Hepatocyte (in vitro differentiated cells): ENCODE measurements at regions not wholly inside any gene's neighbourhood (a gene's known extent, or its start where the extent isn't known, plus 50 kb on each side); places are given as distances from the start of the nearest gene placed in this dataset.
"Not testable (repeated sequence)": the region's sequence is repeated elsewhere in the genome, so short reads cannot be mapped to it uniquely, and the experiment has no call there.

Experiments used
- DNase-seq: peaks from one replicate; pipeline ENCODE4 v3.0.0-alpha.2; 2016; ENCODE audit warnings: low spot score
- H2AFZ ChIP-seq: fragments of 200-600 bp; sonication (generic); 2 replicates; pipeline ENCODE4 v1.6.0; 2016; ENCODE audit warnings: antibody characterized with exemption, mild to moderate bottlenecking
- H3K27ac ChIP-seq: fragments of 200-600 bp; sonication (generic); 2 replicates; pipeline ENCODE4 v1.5.1; 2016; ENCODE audit warnings: mild to moderate bottlenecking
- H3K27me3 ChIP-seq: fragments of 200-600 bp; sonication (generic); 2 replicates; pipeline ENCODE4 v1.6.1; 2016
- H3K36me3 ChIP-seq: fragments of 200-600 bp; sonication (generic); replicated peaks from 2 replicates; pipeline ENCODE4 v1.5.1; 2016; ENCODE audit warnings: low read depth; ENCODE audit not compliant: insufficient read depth
- H3K4me1 ChIP-seq: fragments of 200-600 bp; sonication (generic); 2 replicates; pipeline ENCODE4 v1.5.1; 2016; ENCODE audit warnings: mild to moderate bottlenecking, moderate library complexity; ENCODE audit not compliant: insufficient read depth
- H3K4me2 ChIP-seq: fragments of 200-600 bp; sonication (generic); 2 replicates; pipeline ENCODE4 v1.6.0; 2016
- H3K4me3 ChIP-seq: fragments of 200-600 bp; sonication (generic); 2 replicates; pipeline ENCODE4 v1.5.1; 2016; ENCODE audit warnings: mild to moderate bottlenecking
- H3K79me2 ChIP-seq: fragments of 200-600 bp; sonication (generic); 2 replicates; pipeline ENCODE4 v1.6.0; 2017; ENCODE audit warnings: mild to moderate bottlenecking
- H3K9me2 ChIP-seq: fragments of 200-600 bp; sonication (generic); replicated peaks from 2 replicates; pipeline ENCODE4 v1.6.0; 2017; ENCODE audit warnings: mild to moderate bottlenecking; ENCODE audit not compliant: insufficient read depth
- H3K9me3 ChIP-seq: fragments of 200-600 bp; sonication (generic); 2 replicates; pipeline ENCODE4 v1.5.1; 2016; ENCODE audit warnings: low read depth, mild to moderate bottlenecking
- H4K20me1 ChIP-seq: fragments of 200-600 bp; sonication (generic); 2 replicates; pipeline ENCODE4 v1.6.0; 2016; ENCODE audit warnings: mild to moderate bottlenecking; ENCODE audit not compliant: insufficient read depth, poor library complexity, severe bottlenecking
- CTCF ChIP-seq: fragments of 200-600 bp; sonication (generic); IDR thresholded peaks from 2 replicates; pipeline ENCODE4 v1.5.1; 2016; ENCODE audit warnings: antibody characterized with exemption, mild to moderate bottlenecking; ENCODE audit not compliant: poor library complexity
- EZH2 ChIP-seq: fragments of 200-600 bp; sonication (generic); IDR thresholded peaks from 2 replicates; pipeline ENCODE4 v1.6.1; 2016; ENCODE audit warnings: antibody characterized with exemption, mild to moderate bottlenecking, borderline replicate concordance
- EZH2phosphoT487 ChIP-seq: fragments of 200-600 bp; sonication (generic); IDR thresholded peaks from one replicate; pipeline ENCODE4 v1.6.1; 2018; ENCODE audit warnings: antibody characterized with exemption, mild to moderate bottlenecking, low read depth, moderate library complexity; ENCODE audit not compliant: unreplicated experiment, severe bottlenecking
- WGBS: methylation state at CpG from one replicate; pipeline ENCODE4 v1.1.6; 2016; ENCODE audit warnings: low lambda C conversion rate; ENCODE audit errors: missing lambda C conversion rate; 5-methylcytosine and 5-hydroxymethylcytosine counted together

DNA sequence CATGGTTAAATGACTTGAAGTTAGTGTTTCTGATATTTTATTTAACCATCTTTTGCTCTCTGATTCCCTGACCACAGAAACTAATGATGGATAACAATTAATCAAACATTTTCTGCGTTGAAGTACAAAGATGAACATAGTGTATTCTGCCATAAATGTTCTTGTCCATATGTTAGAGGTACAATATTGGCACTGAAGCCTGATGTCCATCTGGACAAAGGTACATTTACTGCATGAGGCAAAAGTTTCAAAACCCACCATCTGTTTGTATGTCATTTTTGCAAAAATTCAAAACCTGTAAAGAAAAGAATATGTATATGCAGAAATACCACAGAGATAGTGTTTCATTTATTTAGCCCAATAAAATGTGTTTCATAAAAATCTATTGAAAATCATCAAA, 861.5 kb downstream of the ANKRD7 start:
- TF ChIP-seq EZH2 (no peak), EZH2phosphoT487 (no peak), CTCF (no peak)
- WGBS = 86% methylated on average over 1 of the region's 1 CpG
- Histone ChIP-seq H3K27me3 (no peaks in the 10 kb centered on the region), H3K4me3 (no peak overlapping the region), H3K9me2 (no peaks in the 10 kb centered on the region), H3K36me3 (no peaks in the 10 kb centered on the region), H3K9me3 (no peaks in the 10 kb centered on the region), H3K27ac (no peak overlapping the region), H3K4me2 (no peak overlapping the region), H3K79me2 (no peaks in the 10 kb centered on the region), H4K20me1 (no peaks in the 10 kb centered on the region), H3K4me1 (peaks cover under 1% of the 10 kb centered on the region), H2AFZ (no peak overlapping the region)
- no peak for DNase-seq

- H3K36me3 ChIP-seq = no peaks in the 10 kb centered on the region
- H3K4me1 ChIP-seq = peaks cover 3% of the 10 kb centered on the region
- H2AFZ ChIP-seq = no peak overlapping the region
- peak; percentile 17 for DNase-seq
- no peaks in the 10 kb centered on the region for H3K27me3 ChIP-seq
- H3K9me2 ChIP-seq = no peaks in the 10 kb centered on the region
- H3K27ac ChIP-seq = peak overlapping the region; percentile 33
- no peak overlapping the region for H3K4me2 ChIP-seq
- no peaks in the 10 kb centered on the region for H3K79me2 ChIP-seq
- H4K20me1 ChIP-seq = no peaks in the 10 kb centered on the region
- no peak overlapping the region for H3K4me3 ChIP-seq
- TF ChIP-seq EZH2phosphoT487 = no peak
- TF ChIP-seq EZH2 = no peak
- no peak for TF ChIP-seq CTCF
- no peaks in the 10 kb centered on the region for H3K9me3 ChIP-seq
These were observed 866.3 kb downstream of the ANKRD7 start for GRCh38 chr7:119090851-119091250.

- 92% methylated on average over 3 of the region's 3 CpGs for WGBS
- Histone ChIP-seq H3K27ac (no peak overlapping the region), H2AFZ (no peak overlapping the region), H4K20me1 (no peaks in the 10 kb centered on the region), H3K79me2 (no peaks in the 10 kb centered on the region), H3K4me2 (no peak overlapping the region), H3K4me1 (no peaks in the 10 kb centered on the region), H3K27me3 (no peaks in the 10 kb centered on the region), H3K9me3 (no peaks in the 10 kb centered on the region), H3K9me2 (no peaks in the 10 kb centered on the region), H3K4me3 (no peak overlapping the region), H3K36me3 (no peaks in the 10 kb centered on the region)
- no peak for DNase-seq
- TF ChIP-seq CTCF = no peak
- TF ChIP-seq EZH2phosphoT487 = no peak
- TF ChIP-seq EZH2 = no peak
These were observed 872.2 kb downstream of the ANKRD7 start for GRCh38 chr7:119096683-119097082.

DNA sequence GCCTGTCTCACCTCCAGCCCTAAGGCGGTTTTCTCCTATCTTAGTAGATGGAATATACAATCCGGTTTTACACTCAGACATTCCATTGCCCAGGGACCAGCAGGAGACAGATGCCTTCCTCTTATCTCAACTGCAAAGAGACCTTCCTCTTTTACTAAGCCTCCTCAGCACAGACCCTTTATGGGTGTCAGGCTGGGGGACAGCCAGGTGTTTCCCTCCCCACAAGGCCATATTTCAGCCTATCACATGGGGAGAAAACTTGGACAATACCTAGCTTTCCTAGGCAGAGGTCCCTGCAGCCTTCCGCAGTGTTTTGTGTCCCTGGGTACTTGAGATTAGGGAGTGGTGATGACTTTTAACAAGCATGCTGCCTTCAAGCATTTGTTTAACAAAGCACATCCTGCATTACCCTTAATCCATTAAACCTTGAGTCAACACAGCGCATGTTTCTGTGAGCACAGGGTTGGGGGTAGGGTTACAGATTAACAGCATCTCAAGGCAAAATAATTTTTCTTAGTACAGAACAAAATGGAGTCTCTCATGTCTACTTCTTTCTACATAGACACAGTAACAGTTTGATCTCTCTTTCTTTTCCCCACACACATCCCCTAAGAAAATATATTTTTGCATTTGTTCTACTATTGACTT, 876.2 kb downstream of the ANKRD7 start:
- H3K27ac ChIP-seq = peak overlapping the region; percentile 83
- H3K27me3 ChIP-seq, H4K20me1 ChIP-seq, H3K36me3 ChIP-seq, H3K4me1 ChIP-seq, H3K9me3 ChIP-seq, H3K4me3 ChIP-seq, H3K79me2 ChIP-seq, H2AFZ ChIP-seq, H3K9me2 ChIP-seq, DNase-seq: not testable (repeated sequence)
- WGBS = 14% methylated on average over 4 of the region's 4 CpGs
- peak overlapping the region; percentile 42 for H3K4me2 ChIP-seq
